GM23338 (cell line): ENCODE measurements at regions not wholly inside any gene's neighbourhood (a gene's known extent, or its start where the extent isn't known, plus 50 kb on each side); places are given as distances from the start of the nearest gene placed in this dataset.

Experiments used
- ATAC-seq: fragments of 200-7000 bp; cut with Tn5 transposase; 3 replicates; pipeline ENCODE4 v1.9.1; 2020
- DNase-seq: peaks from one replicate; pipeline ENCODE4 v3.0.0-alpha.2; 2015; ENCODE audit warnings: low spot score
- H2AFZ ChIP-seq: fragments of 200-600 bp; sonication (generic); 2 replicates; pipeline ENCODE4 v1.8.0; 2016; ENCODE audit warnings: antibody characterized with exemption, mild to moderate bottlenecking, moderate library complexity
- H3F3A ChIP-seq: fragments of 200-600 bp; sonication (generic); replicated peaks from 2 replicates; pipeline ENCODE4 v1.8.0; 2017; ENCODE audit warnings: antibody characterized with exemption, mixed run types, low read depth
- H3K27ac ChIP-seq: fragments of 200-600 bp; sonication (generic); 2 replicates; pipeline ENCODE4 v1.6.1; 2016; ENCODE audit warnings: low read depth
- H3K27me3 ChIP-seq: fragments of 200-600 bp; sonication (generic); 2 replicates; pipeline ENCODE4 v1.8.0; 2016; ENCODE audit warnings: mild to moderate bottlenecking, mixed run types, moderate library complexity; ENCODE audit not compliant: insufficient read depth
- H3K36me3 ChIP-seq: fragments of 200-600 bp; sonication (generic); 2 replicates; pipeline ENCODE4 v1.8.0; 2016; ENCODE audit warnings: mild to moderate bottlenecking; ENCODE audit not compliant: insufficient read depth
- H3K4me1 ChIP-seq: fragments of 200-600 bp; sonication (generic); 2 replicates; pipeline ENCODE4 v1.8.0; 2016; ENCODE audit warnings: mild to moderate bottlenecking, moderate library complexity; ENCODE audit not compliant: insufficient read depth
- H3K4me2 ChIP-seq: fragments of 200-600 bp; sonication (generic); 2 replicates; pipeline ENCODE4 v1.7.1; 2017; ENCODE audit warnings: mixed run types
- H3K4me3 ChIP-seq: fragments of 200-600 bp; sonication (generic); 2 replicates; pipeline ENCODE4 v1.6.1; 2016; ENCODE audit warnings: mixed run types
- H3K79me2 ChIP-seq: fragments of 200-600 bp; sonication (generic); replicated peaks from 2 replicates; pipeline ENCODE4 v1.8.0; 2017; ENCODE audit warnings: mild to moderate bottlenecking; ENCODE audit not compliant: insufficient read depth
- H3K9me2 ChIP-seq: fragments of 200-600 bp; sonication (generic); 2 replicates; pipeline ENCODE4 v1.8.0; 2017; ENCODE audit not compliant: insufficient read depth
- H4K20me1 ChIP-seq: fragments of 200-600 bp; sonication (generic); replicated peaks from 2 replicates; pipeline ENCODE4 v1.8.0; 2017; ENCODE audit warnings: mild to moderate bottlenecking; ENCODE audit not compliant: insufficient read depth
- H3K27ac Mint-ChIP-seq: 2 replicates; pipeline ENCODE4 v1.8.0; 2020; ENCODE audit warnings: inconsistent platforms, mild to moderate bottlenecking, moderate library complexity, mixed read lengths
- H3K27me3 Mint-ChIP-seq: 3 replicates; pipeline ENCODE4 v1.8.0; 2022; ENCODE audit warnings: low read depth, mild to moderate bottlenecking, moderate library complexity, mixed read lengths, inconsistent platforms; ENCODE audit not compliant: insufficient read depth, poor library complexity
- H3K36me3 Mint-ChIP-seq: 3 replicates; pipeline ENCODE4 v1.8.0; 2021; ENCODE audit warnings: low read depth, mild to moderate bottlenecking, inconsistent platforms, moderate library complexity, mixed read lengths
- H3K4me1 Mint-ChIP-seq: 3 replicates; pipeline ENCODE4 v1.8.0; 2020; ENCODE audit warnings: mild to moderate bottlenecking, inconsistent platforms, mixed read lengths
- H3K4me3 Mint-ChIP-seq: 3 replicates; pipeline ENCODE4 v1.8.0; 2021; ENCODE audit warnings: moderate library complexity, mild to moderate bottlenecking, inconsistent platforms, mixed read lengths
- H3K9me3 Mint-ChIP-seq: 3 replicates; pipeline ENCODE4 v1.8.0; 2020; ENCODE audit warnings: moderate library complexity, mild to moderate bottlenecking, inconsistent platforms, mixed read lengths
- CREB1 ChIP-seq: fragments of 250-450 bp; sonication (Bioruptor Pico); IDR thresholded peaks from 2 replicates; pipeline ENCODE4 v1.5.0; 2020; ENCODE audit warnings: low read depth, mild to moderate bottlenecking, moderate library complexity
- CTCF ChIP-seq, 2 experiments: fragments of 200-600 bp in 1 of 2; sonication (generic) in 1 of 2; conservative IDR thresholded peaks; 2 replicates each; pipeline versions ENCODE4 v1.5.1 to v1.6.1; 2016 to 2017; ENCODE audit warnings: antibody characterized with exemption in 2 of 2, low read depth in 2 of 2, mild to moderate bottlenecking in 2 of 2, moderate library complexity in 1 of 2
- EZH2 ChIP-seq: fragments of 200-600 bp; sonication (generic); IDR thresholded peaks from one replicate; pipeline ENCODE4 v1.8.0; 2017; ENCODE audit warnings: antibody characterized with exemption, mild to moderate bottlenecking, low read depth; ENCODE audit not compliant: unreplicated experiment
- EZH2phosphoT487 ChIP-seq: fragments of 200-600 bp; sonication (generic); IDR thresholded peaks from one replicate; pipeline ENCODE4 v1.8.1; 2018; ENCODE audit warnings: antibody characterized with exemption; ENCODE audit not compliant: unreplicated experiment
- JUNB ChIP-seq: IDR thresholded peaks from one replicate; pipeline ENCODE4 v1.6.1; 2016; ENCODE audit warnings: antibody characterized with exemption; ENCODE audit not compliant: unreplicated experiment
- NANOG ChIP-seq: IDR thresholded peaks from 2 replicates; pipeline ENCODE4 v1.6.1; 2016; ENCODE audit warnings: antibody characterized with exemption, borderline replicate concordance
- REST ChIP-seq: IDR thresholded peaks from one replicate; pipeline ENCODE4 v1.6.1; 2018; ENCODE audit warnings: antibody characterized with exemption; ENCODE audit not compliant: unreplicated experiment
- ZNF114 ChIP-seq: fragments of 250-450 bp; sonication (Bioruptor Pico); IDR thresholded peaks from 2 replicates; pipeline ENCODE4 v1.5.0; 2020; ENCODE audit warnings: mild to moderate bottlenecking, moderate library complexity

GRCh38 chr19:28727480-28728159 is 485.3 kb downstream of the UQCRFS1 start:
- ATAC-seq (peak; percentile 94), DNase-seq (peak; percentile 85)
- Histone ChIP-seq H3F3A (no peaks in the 10 kb centered on the region), H3K27ac (no peak overlapping the region), H3K4me1 (0 out of 2 replicates have a peak, but pooled peaks cover 4% of the 10 kb centered on the region), H3K9me2 (no peaks in the 10 kb centered on the region), H2AFZ (peak overlapping the region; percentile 92), H3K79me2 (no peaks in the 10 kb centered on the region), H3K27me3 (peaks cover 8% of the 10 kb centered on the region; the same call in 1 of the 2 replicates), H3K4me3 (peak overlapping the region; percentile 62), H4K20me1 (no peaks in the 10 kb centered on the region; the same call in 1 of the 2 replicates), H3K36me3 (no peaks in the 10 kb centered on the region), H3K4me2 (peak overlapping the region; percentile 82)
- peaks cover 3% of the 10 kb centered on the region for H3K27me3 Mint-ChIP-seq
- no peaks in the 10 kb centered on the region; the same call in 2 of the 3 replicates for H3K4me1 Mint-ChIP-seq
- peak overlapping the region; percentile 61 for H3K4me3 Mint-ChIP-seq
- no peaks in the 10 kb centered on the region for H3K9me3 Mint-ChIP-seq
- TF ChIP-seq CTCF (conservative IDR thresholded peaks at IDR 0.05; ENCODE audit: low read depth in 2 of 2) (peak; percentile 59 to 60), EZH2phosphoT487 (no peak)
- peaks cover 14% of the 10 kb centered on the region; the same call in 2 of the 3 replicates for H3K36me3 Mint-ChIP-seq
- no peak overlapping the region for H3K27ac Mint-ChIP-seq

- H3K4me1 ChIP-seq, result 0 out of 2 replicates have a peak, but pooled peaks cover 4% of the 10 kb centered on the region
- peak overlapping the region; percentile 90 for H2AFZ ChIP-seq
- peak; percentile 12 for DNase-seq
- H3K4me1 Mint-ChIP-seq, result no peaks in the 10 kb centered on the region; the same call in 2 of the 3 replicates
- peaks cover 3% of the 10 kb centered on the region for H3K27me3 Mint-ChIP-seq
- peak overlapping the region; percentile 82 for H3K4me3 Mint-ChIP-seq
- no peak overlapping the region for H3K27ac Mint-ChIP-seq
- H4K20me1 ChIP-seq, result no peaks in the 10 kb centered on the region; the same call in 1 of the 2 replicates
- H3K4me3 ChIP-seq, result peak overlapping the region; percentile 62
- no peaks in the 10 kb centered on the region for H3K36me3 ChIP-seq
- H3K9me2 ChIP-seq, result no peaks in the 10 kb centered on the region
- no peaks in the 10 kb centered on the region for H3K9me3 Mint-ChIP-seq
- no peaks in the 10 kb centered on the region for H3K79me2 ChIP-seq
- no peak overlapping the region for H3K27ac ChIP-seq
- H3K36me3 Mint-ChIP-seq, result peaks cover 20% of the 10 kb centered on the region
- H3K4me2 ChIP-seq, result peak overlapping the region; percentile 82
- no peaks in the 10 kb centered on the region for H3F3A ChIP-seq
- peaks cover 8% of the 10 kb centered on the region; the same call in 1 of the 2 replicates for H3K27me3 ChIP-seq
- ATAC-seq, result peak; percentile 14; the same call in 2 of the 3 replicates
- TF ChIP-seq CREB1, result no peak
- no peak for TF ChIP-seq NANOG
- no peak for TF ChIP-seq EZH2phosphoT487
- TF ChIP-seq ZNF114 (CRISPR knock-in tag), result no peak
- no peak for TF ChIP-seq JUNB
- TF ChIP-seq REST, result no peak
- TF ChIP-seq EZH2, result no peak
These were observed 486.1 kb downstream of the UQCRFS1 start for GRCh38 chr19:28726533-28727479.
